ENCODE measurements at regions not wholly inside any gene's neighbourhood (a gene's known extent, or its start where the extent isn't known, plus 50 kb on each side); places are given as distances from the start of the nearest gene placed in this dataset.

- no peak overlapping the region for H3K4me2 ChIP-seq (ENCODE audit: low read depth, low read length)
- no peak for FAIRE-seq
Measured at GRCh38 chr4:30264465-30264864, 455.7 kb upstream of the PCDH7 start.

More at GRCh38 chr4:30264465-30264864, 455.7 kb upstream of the PCDH7 start:
- no peak for TF ChIP-seq ATF7-NPFF (CRISPR knock-in tag; IDR thresholded peaks at IDR 0.05; ENCODE audit: low read depth)
- TF ChIP-seq, protein P1, sequence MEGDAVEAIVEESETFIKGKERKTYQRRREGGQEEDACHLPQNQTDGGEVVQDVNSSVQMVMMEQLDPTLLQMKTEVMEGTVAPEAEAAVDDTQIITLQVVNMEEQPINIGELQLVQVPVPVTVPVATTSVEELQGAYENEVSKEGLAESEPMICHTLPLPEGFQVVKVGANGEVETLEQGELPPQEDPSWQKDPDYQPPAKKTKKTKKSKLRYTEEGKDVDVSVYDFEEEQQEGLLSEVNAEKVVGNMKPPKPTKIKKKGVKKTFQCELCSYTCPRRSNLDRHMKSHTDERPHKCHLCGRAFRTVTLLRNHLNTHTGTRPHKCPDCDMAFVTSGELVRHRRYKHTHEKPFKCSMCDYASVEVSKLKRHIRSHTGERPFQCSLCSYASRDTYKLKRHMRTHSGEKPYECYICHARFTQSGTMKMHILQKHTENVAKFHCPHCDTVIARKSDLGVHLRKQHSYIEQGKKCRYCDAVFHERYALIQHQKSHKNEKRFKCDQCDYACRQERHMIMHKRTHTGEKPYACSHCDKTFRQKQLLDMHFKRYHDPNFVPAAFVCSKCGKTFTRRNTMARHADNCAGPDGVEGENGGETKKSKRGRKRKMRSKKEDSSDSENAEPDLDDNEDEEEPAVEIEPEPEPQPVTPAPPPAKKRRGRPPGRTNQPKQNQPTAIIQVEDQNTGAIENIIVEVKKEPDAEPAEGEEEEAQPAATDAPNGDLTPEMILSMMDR (CRISPR knock-in tag; IDR thresholded peaks at IDR 0.05), result no peak
- no peak for TF ChIP-seq ZBTB49 (CRISPR knock-in tag; IDR thresholded peaks at IDR 0.05; ENCODE audit: borderline replicate concordance)
- no peak for TF ChIP-seq ZZZ3 (CRISPR knock-in tag; IDR thresholded peaks at IDR 0.05; ENCODE audit: borderline replicate concordance)
- TF ChIP-seq ZNF274 (CRISPR knock-in tag; IDR thresholded peaks at IDR 0.05), result no peak
- no peak for TF ChIP-seq ZSCAN9 (CRISPR knock-in tag; IDR thresholded peaks at IDR 0.05; ENCODE audit: borderline replicate concordance)
- no peak for TF ChIP-seq EED (CRISPR knock-in tag; IDR thresholded peaks at IDR 0.05)
- no peak for TF ChIP-seq CEBPB (IDR thresholded peaks at IDR 0.05; ENCODE audit: borderline replicate concordance, low read depth, low read length)
- TF ChIP-seq ZNF468 (CRISPR knock-in tag; IDR thresholded peaks at IDR 0.05), result no peak
- TF ChIP-seq ELF3 (CRISPR knock-in tag; IDR thresholded peaks at IDR 0.05), result no peak
- TF ChIP-seq ARNT (IDR thresholded peaks at IDR 0.05), result no peak
- TF ChIP-seq ZEB1 (IDR thresholded peaks at IDR 0.05; ENCODE audit: insufficient replicate concordance, low read depth), result no peak
- TF ChIP-seq ZNF362 (CRISPR knock-in tag; IDR thresholded peaks at IDR 0.05; ENCODE audit: borderline replicate concordance), result no peak
- TF ChIP-seq CBFB (CRISPR knock-in tag; IDR thresholded peaks at IDR 0.05), result no peak
- TF ChIP-seq PTBP1 (IDR thresholded peaks at IDR 0.05; ENCODE audit: low read depth, low read length, poor library complexity, severe bottlenecking), result no peak
- no peak for TF ChIP-seq NCOR1 (IDR thresholded peaks at IDR 0.05; ENCODE audit: borderline replicate concordance, low read length)
- no peak for TF ChIP-seq HES4 (CRISPR knock-in tag; IDR thresholded peaks at IDR 0.05; ENCODE audit: borderline replicate concordance)
- Histone ChIP-seq H3K9ac (ENCODE audit: insufficient read depth, low read depth, low read length) (no peak overlapping the region), H2AFZ (ENCODE audit: low read length) (no peak overlapping the region), H3K4me1 (ENCODE audit: insufficient read depth, low read length) (no peaks in the 10 kb centered on the region), H3K9me3 (ENCODE audit: low read length) (peaks cover 78% of the 10 kb centered on the region), H3K36me3 (replicated peaks in 1 of 2; ENCODE audit: control insufficient read depth in 1 of 2, insufficient read depth in 2 of 2, low read length in 2 of 2) (no peaks in the 10 kb centered on the region), H3K4me3 (replicated peaks in 1 of 3; ENCODE audit: insufficient read depth in 1 of 3, low read depth in 2 of 3, low read length in 3 of 3) (no peak overlapping the region), H3K79me2 (ENCODE audit: insufficient read depth, low read length) (no peaks in the 10 kb centered on the region), H3K27me3 (ENCODE audit: control insufficient read depth in 1 of 2, insufficient read depth in 2 of 2, low read length in 2 of 2) (no peaks in the 10 kb centered on the region), H3K27ac (ENCODE audit: extremely low read length, insufficient read depth, low read length) (no peak overlapping the region), H4K20me1 (ENCODE audit: insufficient read depth, low read length) (no peaks in the 10 kb centered on the region)
- intact Hi-C loops (cut with micrococcal nuclease; ENCODE audit: unreplicated experiment) (no loop called here), in situ Hi-C loops (cut with HindIII; ENCODE audit: extremely low pct_ligation_motif_present, low pct_unique_long_range_greater_than_20kb) (no loop called here)
- WGBS (ENCODE audit: low lambda C conversion rate), result 27% methylated on average over 15 of the region's 15 CpGs
- DNase-seq (ENCODE audit: low spot score) (no peak), ATAC-seq (no peak)
- no TSS peak for BruUV-seq (replicated peaks)
- POLR2A ChIA-PET, result no interaction called here
- CTCF ChIA-PET (ENCODE audit: low intra/inter-chr PET ratio, low total read pairs), result no interaction called here
